Neural progenitor cell (in vitro differentiated cells): ENCODE measurements at regions not wholly inside any gene's neighbourhood (a gene's known extent, or its start where the extent isn't known, plus 50 kb on each side); places are given as distances from the start of the nearest gene placed in this dataset.

ENCODE experiments used
- EZH2 ChIP-seq: fragments of 200-600 bp; sonication (generic); IDR thresholded peaks from 2 replicates; pipeline ENCODE4 v1.6.1; 2017; ENCODE audit warnings: antibody characterized with exemption, mild to moderate bottlenecking, moderate library complexity
- TF ChIP-seq, protein P1 (sequence below): fragments of 200-600 bp; sonication (generic); IDR thresholded peaks from 2 replicates; pipeline ENCODE4 v1.5.1; 2017; ENCODE audit warnings: antibody characterized with exemption, mild to moderate bottlenecking

- TF ChIP-seq, protein P1, sequence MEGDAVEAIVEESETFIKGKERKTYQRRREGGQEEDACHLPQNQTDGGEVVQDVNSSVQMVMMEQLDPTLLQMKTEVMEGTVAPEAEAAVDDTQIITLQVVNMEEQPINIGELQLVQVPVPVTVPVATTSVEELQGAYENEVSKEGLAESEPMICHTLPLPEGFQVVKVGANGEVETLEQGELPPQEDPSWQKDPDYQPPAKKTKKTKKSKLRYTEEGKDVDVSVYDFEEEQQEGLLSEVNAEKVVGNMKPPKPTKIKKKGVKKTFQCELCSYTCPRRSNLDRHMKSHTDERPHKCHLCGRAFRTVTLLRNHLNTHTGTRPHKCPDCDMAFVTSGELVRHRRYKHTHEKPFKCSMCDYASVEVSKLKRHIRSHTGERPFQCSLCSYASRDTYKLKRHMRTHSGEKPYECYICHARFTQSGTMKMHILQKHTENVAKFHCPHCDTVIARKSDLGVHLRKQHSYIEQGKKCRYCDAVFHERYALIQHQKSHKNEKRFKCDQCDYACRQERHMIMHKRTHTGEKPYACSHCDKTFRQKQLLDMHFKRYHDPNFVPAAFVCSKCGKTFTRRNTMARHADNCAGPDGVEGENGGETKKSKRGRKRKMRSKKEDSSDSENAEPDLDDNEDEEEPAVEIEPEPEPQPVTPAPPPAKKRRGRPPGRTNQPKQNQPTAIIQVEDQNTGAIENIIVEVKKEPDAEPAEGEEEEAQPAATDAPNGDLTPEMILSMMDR: no peak
- no peak for TF ChIP-seq EZH2
Measured at GRCh38 chr4:64518600-64518999, 109.3 kb upstream of the TECRL start.
